ENCODE measurements at regions not wholly inside any gene's neighbourhood (a gene's known extent, or its start where the extent isn't known, plus 50 kb on each side); places are given as distances from the start of the nearest gene placed in this dataset.
"Not testable (repeated sequence)": the region's sequence is repeated elsewhere in the genome, so short reads cannot be mapped to it uniquely, and the experiment has no call there.

- H2AK5ac ChIP-seq (ENCODE audit: low read depth, low read length); H3K14ac ChIP-seq (replicated peaks; ENCODE audit: low read depth, low read length); H3K4me3 ChIP-seq (ENCODE audit: insufficient read depth, low read depth, low read length); H3K23ac ChIP-seq (ENCODE audit: low read depth, low read length); H3K79me1 ChIP-seq (ENCODE audit: low read depth in 1 of 2, low read length in 2 of 2); H3K9ac ChIP-seq (ENCODE audit: low read depth, low read length); H3K27me3 ChIP-seq (ENCODE audit: control insufficient read depth, insufficient read depth, low read length); H4K20me1 ChIP-seq (ENCODE audit: insufficient read depth, low read length); H2AFZ ChIP-seq (replicated peaks; ENCODE audit: low read length, poor library complexity); H3K27ac ChIP-seq (ENCODE audit: insufficient read depth, low read length); intact Hi-C loops (cut with micrococcal nuclease); H3K36me3 ChIP-seq (ENCODE audit: control insufficient read depth, insufficient read depth, low read length); H2BK120ac ChIP-seq (ENCODE audit: low read depth, low read length); H2BK15ac ChIP-seq (ENCODE audit: low read depth, low read length); H4K5ac ChIP-seq (ENCODE audit: low read depth, low read length); H2BK20ac ChIP-seq (ENCODE audit: low read depth, low read length); DNase-seq; in situ Hi-C loops (cut with MboI; ENCODE audit: low sequenced_read_pairs); CTCF ChIA-PET; H2AK9ac ChIP-seq (replicated peaks; ENCODE audit: low read depth, low read length, poor library complexity); H3K4ac ChIP-seq (ENCODE audit: low read depth, low read length); POLR2A ChIA-PET (ENCODE audit: unreplicated experiment); H4K8ac ChIP-seq (ENCODE audit: low read depth in 2 of 2, low read length in 2 of 2); dilution Hi-C loops (cut with HindIII; ENCODE audit: low sequenced_read_pairs, unreplicated experiment); BruUV-seq (replicated peaks); H2BK5ac ChIP-seq (ENCODE audit: low read depth, low read length, poor library complexity, severe bottlenecking); ATAC-seq (ENCODE audit: low read depth); H3K18ac ChIP-seq (ENCODE audit: low read depth, low read length); H3K9me3 ChIP-seq (ENCODE audit: control insufficient read depth, insufficient read depth, low read length); H3K9me1 ChIP-seq (ENCODE audit: insufficient read depth, low read length); H3K56ac ChIP-seq (ENCODE audit: extremely low read depth, insufficient read depth, low read length); H3K4me1 ChIP-seq (ENCODE audit: control insufficient read depth, insufficient read depth, low read length); H3K4me2 ChIP-seq (ENCODE audit: low read depth, low read length); H4K91ac ChIP-seq (ENCODE audit: insufficient read depth, low read depth, low read length): not testable (repeated sequence)
- no CpG with 5 or more reads among the region's 2 CpGs for WGBS, 2 experiments (ENCODE audit: extremely low coverage in 2 of 2, insufficient read length in 1 of 2)
These were observed 186.8 kb upstream of the SPATA31A3 start for GRCh38 chr9:67179185-67179584.

DNA sequence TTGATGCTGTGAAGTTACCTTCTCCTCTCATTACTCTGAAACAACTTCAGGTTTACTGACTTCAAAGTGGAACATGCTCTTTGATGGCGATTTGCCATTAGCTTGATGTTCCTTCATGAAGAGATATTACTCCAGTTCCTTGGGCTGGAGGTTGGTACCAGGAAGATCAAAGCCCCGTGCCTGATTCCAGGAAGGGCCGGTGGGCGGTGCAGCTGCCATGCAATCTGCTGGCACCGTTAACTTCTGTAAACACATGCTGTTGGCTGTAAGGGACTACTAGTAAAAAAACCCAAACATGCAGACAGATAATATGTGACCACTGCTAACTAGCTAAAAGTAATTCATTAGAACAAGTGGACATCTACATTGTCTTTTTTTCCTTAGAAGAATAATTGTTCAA lies 182.8 kb upstream of the SPATA31A3 start:
- H3K56ac ChIP-seq (ENCODE audit: extremely low read depth, insufficient read depth, low read length); in situ Hi-C loops (cut with MboI; ENCODE audit: low sequenced_read_pairs); H3K9me3 ChIP-seq (ENCODE audit: control insufficient read depth, insufficient read depth, low read length); H3K9ac ChIP-seq (ENCODE audit: low read depth, low read length); H3K4me1 ChIP-seq (ENCODE audit: control insufficient read depth, insufficient read depth, low read length); H4K8ac ChIP-seq (ENCODE audit: low read depth in 2 of 2, low read length in 2 of 2); H3K27me3 ChIP-seq (ENCODE audit: control insufficient read depth, insufficient read depth, low read length); H2AK5ac ChIP-seq (ENCODE audit: low read depth, low read length); DNase-seq; H2BK15ac ChIP-seq (ENCODE audit: low read depth, low read length); H3K18ac ChIP-seq (ENCODE audit: low read depth, low read length); dilution Hi-C loops (cut with HindIII; ENCODE audit: low sequenced_read_pairs, unreplicated experiment); H2BK5ac ChIP-seq (ENCODE audit: low read depth, low read length, poor library complexity, severe bottlenecking); CTCF ChIA-PET; intact Hi-C loops (cut with micrococcal nuclease); BruUV-seq (replicated peaks); H2AK9ac ChIP-seq (replicated peaks; ENCODE audit: low read depth, low read length, poor library complexity); H3K4ac ChIP-seq (ENCODE audit: low read depth, low read length); H2AFZ ChIP-seq (replicated peaks; ENCODE audit: low read length, poor library complexity); POLR2A ChIA-PET (ENCODE audit: unreplicated experiment); H4K5ac ChIP-seq (ENCODE audit: low read depth, low read length); H3K27ac ChIP-seq (ENCODE audit: insufficient read depth, low read length); H3K9me1 ChIP-seq (ENCODE audit: insufficient read depth, low read length); H3K79me1 ChIP-seq (ENCODE audit: low read depth in 1 of 2, low read length in 2 of 2); H2BK120ac ChIP-seq (ENCODE audit: low read depth, low read length); H4K20me1 ChIP-seq (ENCODE audit: insufficient read depth, low read length); H3K23ac ChIP-seq (ENCODE audit: low read depth, low read length); H3K36me3 ChIP-seq (ENCODE audit: control insufficient read depth, insufficient read depth, low read length); H3K4me3 ChIP-seq (ENCODE audit: insufficient read depth, low read depth, low read length); H4K91ac ChIP-seq (ENCODE audit: insufficient read depth, low read depth, low read length); ATAC-seq (ENCODE audit: low read depth); H3K14ac ChIP-seq (replicated peaks; ENCODE audit: low read depth, low read length); H3K4me2 ChIP-seq (ENCODE audit: low read depth, low read length); H2BK20ac ChIP-seq (ENCODE audit: low read depth, low read length): not testable (repeated sequence)
- WGBS, 2 experiments (ENCODE audit: extremely low coverage in 2 of 2, insufficient read length in 1 of 2), result no CpG with 5 or more reads among the region's 5 CpGs
